GM13977 (cell line): ENCODE measurements at regions not wholly inside any gene's neighbourhood (a gene's known extent, or its start where the extent isn't known, plus 50 kb on each side); places are given as distances from the start of the nearest gene placed in this dataset.

Source experiments
- DNase-seq: peaks from one replicate; pipeline ENCODE4 v3.0.0; 2012; ENCODE audit warnings: low spot score
- in situ Hi-C: fragments of 300-500 bp; cut with MboI; formaldehyde crosslinking; loops from one replicate; pipeline ENCODE4 v1.12.0; 2022; ENCODE audit warnings: low sequenced_read_pairs, low pct_unique_long_range_greater_than_20kb, mixed read lengths, inconsistent platforms; ENCODE audit not compliant: unreplicated experiment
- TF ChIP-seq, protein P1 (sequence below): IDR thresholded peaks from 2 replicates; pipeline ENCODE4 v1.5.1; 2012; ENCODE audit warnings: mild to moderate bottlenecking, control low read depth; ENCODE audit not compliant: insufficient read depth; ENCODE audit errors: extremely low read depth, missing control alignments

DNA sequence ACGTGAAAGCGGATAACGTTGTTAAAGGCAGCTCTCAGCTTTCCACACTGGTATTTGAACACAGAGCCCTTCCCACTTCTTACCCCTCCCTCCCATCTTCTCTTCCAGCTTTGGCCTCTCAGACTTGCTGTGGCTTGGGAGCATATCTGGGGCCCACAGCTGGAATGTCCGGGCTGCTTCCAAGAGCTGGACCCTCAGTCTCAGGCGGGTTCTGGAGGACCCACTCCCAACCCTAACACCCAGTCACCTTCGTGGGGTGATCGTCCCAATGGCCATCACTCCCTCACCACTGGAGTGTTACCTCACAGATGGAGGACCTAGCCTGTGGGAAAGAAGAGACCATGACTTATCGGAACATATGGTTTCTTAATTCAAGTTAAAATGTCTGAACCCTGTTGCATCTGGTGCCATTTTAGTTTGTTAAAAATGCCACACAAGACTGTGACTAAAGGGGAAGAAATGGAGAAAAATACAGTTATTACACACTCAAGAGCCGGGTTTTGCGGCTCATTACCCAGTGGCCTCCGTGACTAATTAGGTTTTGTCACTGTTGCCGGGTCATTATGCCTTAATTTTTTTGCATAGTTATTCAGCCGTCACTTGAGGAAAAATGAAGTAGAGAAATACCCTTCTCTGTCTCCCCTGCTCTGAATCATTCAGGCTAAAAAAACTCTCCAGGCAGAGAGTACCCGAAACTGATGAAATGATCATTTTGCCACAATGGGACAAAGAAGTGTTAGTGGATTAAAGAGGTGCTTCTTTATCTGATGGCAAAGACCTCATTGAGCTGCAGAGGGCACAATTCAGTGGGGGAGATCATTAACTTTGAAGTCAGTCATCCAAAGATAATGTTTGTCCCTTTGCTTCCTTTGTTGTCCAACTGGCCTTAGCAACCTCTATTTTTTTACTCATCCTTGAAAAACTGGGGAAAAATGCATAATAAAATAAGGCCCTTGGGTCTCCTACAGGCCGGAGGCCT lies 87.2 kb upstream of the HTATIP2 start:
- no peak for DNase-seq
- TF ChIP-seq, protein P1, sequence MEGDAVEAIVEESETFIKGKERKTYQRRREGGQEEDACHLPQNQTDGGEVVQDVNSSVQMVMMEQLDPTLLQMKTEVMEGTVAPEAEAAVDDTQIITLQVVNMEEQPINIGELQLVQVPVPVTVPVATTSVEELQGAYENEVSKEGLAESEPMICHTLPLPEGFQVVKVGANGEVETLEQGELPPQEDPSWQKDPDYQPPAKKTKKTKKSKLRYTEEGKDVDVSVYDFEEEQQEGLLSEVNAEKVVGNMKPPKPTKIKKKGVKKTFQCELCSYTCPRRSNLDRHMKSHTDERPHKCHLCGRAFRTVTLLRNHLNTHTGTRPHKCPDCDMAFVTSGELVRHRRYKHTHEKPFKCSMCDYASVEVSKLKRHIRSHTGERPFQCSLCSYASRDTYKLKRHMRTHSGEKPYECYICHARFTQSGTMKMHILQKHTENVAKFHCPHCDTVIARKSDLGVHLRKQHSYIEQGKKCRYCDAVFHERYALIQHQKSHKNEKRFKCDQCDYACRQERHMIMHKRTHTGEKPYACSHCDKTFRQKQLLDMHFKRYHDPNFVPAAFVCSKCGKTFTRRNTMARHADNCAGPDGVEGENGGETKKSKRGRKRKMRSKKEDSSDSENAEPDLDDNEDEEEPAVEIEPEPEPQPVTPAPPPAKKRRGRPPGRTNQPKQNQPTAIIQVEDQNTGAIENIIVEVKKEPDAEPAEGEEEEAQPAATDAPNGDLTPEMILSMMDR: no peak
- in situ Hi-C loops: no loop called here

DNA sequence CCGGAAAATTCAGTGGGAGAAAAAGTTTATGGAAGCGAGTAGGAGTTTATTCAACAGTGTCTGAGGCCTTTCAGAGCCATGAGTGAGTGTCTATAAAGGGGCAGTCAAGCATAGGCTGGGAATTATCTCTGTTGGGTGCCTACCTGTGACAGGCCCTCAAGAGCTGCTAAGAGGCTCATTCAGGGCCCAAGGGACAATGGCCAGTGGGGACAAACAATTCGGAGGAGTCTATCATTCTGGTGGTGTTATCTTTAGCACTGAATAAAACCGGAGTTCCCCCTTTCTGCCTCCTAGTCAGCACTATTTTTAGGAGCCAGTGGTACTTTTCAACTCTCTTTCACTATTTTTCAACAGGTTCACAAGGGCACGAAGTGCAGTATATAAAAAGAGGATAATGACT lies 89.5 kb upstream of the HTATIP2 start:
- in situ Hi-C loops: no loop called here
- no peak for DNase-seq
- TF ChIP-seq, protein P1: no peak

DNA sequence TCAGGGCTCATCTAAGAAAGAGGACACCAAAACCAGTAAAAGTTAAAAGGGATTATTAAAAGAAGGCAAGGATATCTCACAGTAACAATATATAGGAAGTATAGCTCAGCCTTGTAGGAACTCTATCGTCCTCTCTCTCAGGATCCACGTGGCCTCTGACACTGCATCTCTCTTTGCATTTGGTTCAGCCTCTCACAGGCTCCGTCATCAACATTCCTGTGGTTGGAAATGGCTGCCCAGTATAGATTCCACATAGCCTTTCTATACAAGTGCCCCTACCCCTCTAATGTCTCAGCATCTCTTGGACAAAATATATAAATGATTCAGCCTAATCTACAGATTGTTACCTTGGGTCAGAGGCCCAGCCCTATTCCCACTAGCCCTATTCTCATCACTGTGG lies 101.3 kb upstream of the DBX1 start:
- TF ChIP-seq, protein P1: no peak
- no peak for DNase-seq
- in situ Hi-C loops: no loop called here

DNA sequence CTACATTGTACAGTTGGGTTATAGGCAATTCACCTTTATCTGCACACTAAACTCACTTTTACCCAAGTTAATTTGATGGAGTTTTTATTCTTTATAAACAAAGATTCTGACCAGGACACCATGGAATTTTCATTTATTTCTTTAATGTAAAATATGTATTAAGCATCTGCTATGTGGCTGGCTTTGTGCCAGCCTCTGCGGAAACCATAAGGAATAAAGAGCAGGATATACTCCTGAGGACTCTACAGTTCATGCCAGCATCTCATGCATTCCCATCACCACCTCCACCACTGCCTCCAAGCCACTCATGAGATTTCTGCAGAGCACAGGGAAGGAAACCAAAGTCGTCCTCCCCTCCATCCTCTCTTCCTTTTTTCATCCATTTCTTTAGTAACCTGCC lies 100.0 kb upstream of the DBX1 start:
- TF ChIP-seq, protein P1: no peak
- DNase-seq: no peak
- in situ Hi-C loops: no loop called here

DNA sequence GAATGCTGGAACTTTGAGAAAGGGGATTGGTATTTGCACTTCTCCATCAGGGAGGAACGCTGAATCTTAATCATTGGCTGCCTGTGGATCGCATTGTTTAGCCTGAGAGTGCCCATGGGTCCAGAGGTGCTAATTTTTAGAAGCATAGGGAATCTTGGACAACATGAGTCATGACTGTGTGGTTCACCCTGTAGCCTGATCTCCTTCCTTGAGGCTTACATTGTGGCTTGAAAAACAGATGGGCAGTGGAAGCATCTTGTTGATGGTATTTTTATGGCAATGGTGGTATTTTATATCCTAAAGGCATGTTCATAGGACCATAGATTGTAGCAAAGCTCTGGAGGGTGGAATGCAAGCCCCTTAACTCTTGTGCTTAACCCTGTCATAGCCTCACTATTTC lies 99.2 kb upstream of the DBX1 start:
- in situ Hi-C loops: no loop called here
- DNase-seq: no peak
- TF ChIP-seq, protein P1: no peak

DNA sequence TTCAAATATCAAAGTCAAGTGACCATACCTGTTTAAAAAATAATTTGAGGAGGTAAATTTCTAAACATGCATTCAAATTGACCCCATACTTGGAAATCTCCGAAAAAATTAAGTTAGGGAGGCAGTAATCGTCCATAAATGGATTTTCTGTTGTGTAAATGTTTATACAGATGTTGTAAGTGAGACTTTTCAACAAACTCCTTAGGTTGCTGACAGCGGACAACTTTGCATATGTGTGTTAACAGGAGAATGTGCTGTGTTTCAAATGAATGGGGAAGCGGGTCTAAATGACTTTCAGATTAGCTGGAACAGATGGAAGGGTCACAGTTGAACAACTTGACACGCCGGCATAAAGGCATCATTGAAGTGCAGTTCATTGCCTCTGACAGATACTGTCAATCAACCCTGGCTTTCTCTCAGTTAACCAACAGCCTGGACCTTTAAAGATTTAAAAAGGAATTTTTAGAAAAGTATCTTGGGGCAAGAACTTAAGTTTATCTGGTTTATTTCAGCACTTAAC lies 98.2 kb upstream of the DBX1 start:
- in situ Hi-C loops: no loop called here
- TF ChIP-seq, protein P1: no peak

More for the DNA sequence above, 98.2 kb upstream of the DBX1 start:
- DNase-seq: no peak
